Body of pancreas (tissue), 4 donors: ENCODE measurements at regions not wholly inside any gene's neighbourhood (a gene's known extent, or its start where the extent isn't known, plus 50 kb on each side); places are given as distances from the start of the nearest gene placed in this dataset.

Source experiments
- ATAC-seq: fragments of 150-250 bp; one replicate; pipeline ENCODE4 v1.9.1; 2016
- DNase-seq, 4 donors: peaks; one replicate each; pipeline ENCODE4 v3.0.0-alpha.2; 2019
- H3K27ac ChIP-seq, 4 donors: fragments of 200-600 bp; sonication (generic); 1 replicate in 3 of 4; 2 replicates in 1 of 4; pipeline versions ENCODE4 v1.5.1 to v1.6.1; 2016 to 2019; ENCODE audit warnings: mild to moderate bottlenecking in 1 of 4, mixed read lengths in 1 of 4, moderate library complexity in 1 of 4
- H3K27me3 ChIP-seq, 2 donors: fragments of 200-600 bp; sonication (generic); one replicate each; pipeline ENCODE4 v1.6.0; 2016; ENCODE audit warnings: mild to moderate bottlenecking in 1 of 2
- H3K36me3 ChIP-seq, 2 donors: fragments of 200-600 bp; sonication (generic); replicated peaks in 1 of 2; 2 replicates each; pipeline ENCODE4 v1.5.1; 2016; ENCODE audit warnings: low read depth in 2 of 2; ENCODE audit not compliant: insufficient read depth in 1 of 2
- H3K4me1 ChIP-seq: fragments of 200-600 bp; sonication (generic); one replicate; pipeline ENCODE4 v1.6.0; 2016
- H3K4me3 ChIP-seq, 2 donors: fragments of 200-600 bp; sonication (generic); 1 replicate in 1 of 2; 2 replicates in 1 of 2; pipeline ENCODE4 v1.5.1; 2016 to 2019
- H3K9me3 ChIP-seq, 3 donors: fragments of 200-600 bp; sonication (generic); 1 replicate in 2 of 3; 2 replicates in 1 of 3; pipeline ENCODE4 v1.5.1; 2016
- POLR2A ChIP-seq, 3 donors: fragments of 450-650 bp; IDR thresholded peaks; one replicate each; pipeline ENCODE4 v1.6.1; 2016; ENCODE audit warnings: antibody characterized with exemption in 3 of 3, mild to moderate bottlenecking in 2 of 3
- WGBS, 2 donors: methylation state at CpG; one replicate each; pipeline ENCODE4 v1.1.5; 2017; 5-methylcytosine and 5-hydroxymethylcytosine counted together
- intact Hi-C: fragments of 100-400 bp; cut with DNase I; formaldehyde crosslinking; loops from one replicate; pipeline ENCODE4 v1.15.1; 2023
- TF ChIP-seq, protein P1 (sequence below), 7 experiments: fragments of 450-650 bp in 4 of 7; fragments of 200-600 bp in 3 of 7; sonication (generic) in 3 of 7; IDR thresholded peaks; one replicate each; pipeline ENCODE4 v1.5.1; 2016 to 2019; ENCODE audit warnings: antibody characterized with exemption in 7 of 7

DNA sequence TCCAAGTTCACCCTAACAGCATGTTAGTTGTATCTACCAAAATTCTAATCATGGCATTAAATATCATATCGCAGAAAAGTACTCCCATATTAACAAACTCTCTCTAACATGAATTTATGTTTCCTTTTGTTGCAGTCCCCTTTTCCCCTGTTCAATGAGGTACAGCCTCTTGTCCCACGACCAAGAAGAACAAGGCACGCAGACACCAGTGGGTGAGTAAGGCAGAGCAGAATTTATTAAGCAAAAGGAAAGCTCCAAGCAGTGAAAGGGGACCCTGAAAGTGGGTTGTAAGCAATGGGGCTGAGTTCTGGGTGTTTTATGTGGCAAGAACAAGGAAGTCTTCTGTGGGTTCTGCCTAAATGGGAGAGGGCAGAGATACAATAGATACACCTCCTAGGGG, 183.5 kb downstream of the LURAP1L start:
- Histone ChIP-seq H3K4me3 (no peak overlapping the region), H3K36me3 (no peaks in the 10 kb centered on the region), H3K27ac (no peak overlapping the region), H3K9me3 (peaks cover 0 to 6% (median 0%) of the 10 kb centered on the region in 3 donors), H3K4me1 (no peaks in the 10 kb centered on the region), H3K27me3 (no peaks in the 10 kb centered on the region)
- DNase-seq: no peak
- no peak for ATAC-seq
- 94 to 97% methylated on average over 3 of the region's 3 CpGs for WGBS, 2 donors
- intact Hi-C loops: no loop called here
- TF ChIP-seq POLR2A (IDR thresholded peaks at IDR 0.05): no peak
- TF ChIP-seq, protein P1, sequence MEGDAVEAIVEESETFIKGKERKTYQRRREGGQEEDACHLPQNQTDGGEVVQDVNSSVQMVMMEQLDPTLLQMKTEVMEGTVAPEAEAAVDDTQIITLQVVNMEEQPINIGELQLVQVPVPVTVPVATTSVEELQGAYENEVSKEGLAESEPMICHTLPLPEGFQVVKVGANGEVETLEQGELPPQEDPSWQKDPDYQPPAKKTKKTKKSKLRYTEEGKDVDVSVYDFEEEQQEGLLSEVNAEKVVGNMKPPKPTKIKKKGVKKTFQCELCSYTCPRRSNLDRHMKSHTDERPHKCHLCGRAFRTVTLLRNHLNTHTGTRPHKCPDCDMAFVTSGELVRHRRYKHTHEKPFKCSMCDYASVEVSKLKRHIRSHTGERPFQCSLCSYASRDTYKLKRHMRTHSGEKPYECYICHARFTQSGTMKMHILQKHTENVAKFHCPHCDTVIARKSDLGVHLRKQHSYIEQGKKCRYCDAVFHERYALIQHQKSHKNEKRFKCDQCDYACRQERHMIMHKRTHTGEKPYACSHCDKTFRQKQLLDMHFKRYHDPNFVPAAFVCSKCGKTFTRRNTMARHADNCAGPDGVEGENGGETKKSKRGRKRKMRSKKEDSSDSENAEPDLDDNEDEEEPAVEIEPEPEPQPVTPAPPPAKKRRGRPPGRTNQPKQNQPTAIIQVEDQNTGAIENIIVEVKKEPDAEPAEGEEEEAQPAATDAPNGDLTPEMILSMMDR (IDR thresholded peaks at IDR 0.05): no peak

GRCh38 chr9:12958708-12959107, 183.9 kb downstream of the LURAP1L start:
- Histone ChIP-seq H3K36me3 (no peaks in the 10 kb centered on the region), H3K27me3 (no peaks in the 10 kb centered on the region), H3K27ac (no peak overlapping the region), H3K4me1 (no peaks in the 10 kb centered on the region), H3K4me3 (no peak overlapping the region), H3K9me3 (peaks cover 0 to 6% (median 0%) of the 10 kb centered on the region in 3 donors)
- DNase-seq: no peak
- 57 to 61% methylated on average over 3 of the region's 3 CpGs for WGBS, 2 donors
- TF ChIP-seq, protein P1 (IDR thresholded peaks at IDR 0.05): no peak
- TF ChIP-seq POLR2A (IDR thresholded peaks at IDR 0.05): no peak
- no peak for ATAC-seq
- intact Hi-C loops: no loop called here

- H3K36me3 ChIP-seq: no peaks in the 10 kb centered on the region
- no peaks in the 10 kb centered on the region for H3K27me3 ChIP-seq
- intact Hi-C loops: no loop called here
- H3K4me3 ChIP-seq: no peak overlapping the region
- 43 to 44% methylated on average over 2 of the region's 2 CpGs for WGBS, 2 donors
- ATAC-seq: no peak
- H3K27ac ChIP-seq: no peak overlapping the region
- no peaks in the 10 kb centered on the region for H3K4me1 ChIP-seq
- peaks cover 0 to 6% (median 0%) of the 10 kb centered on the region in 3 donors for H3K9me3 ChIP-seq
- TF ChIP-seq POLR2A (IDR thresholded peaks at IDR 0.05): no peak
- TF ChIP-seq, protein P1 (IDR thresholded peaks at IDR 0.05): no peak
- DNase-seq: no peak
Measured at GRCh38 chr9:12961276-12961809, 186.5 kb downstream of the LURAP1L start.

DNA sequence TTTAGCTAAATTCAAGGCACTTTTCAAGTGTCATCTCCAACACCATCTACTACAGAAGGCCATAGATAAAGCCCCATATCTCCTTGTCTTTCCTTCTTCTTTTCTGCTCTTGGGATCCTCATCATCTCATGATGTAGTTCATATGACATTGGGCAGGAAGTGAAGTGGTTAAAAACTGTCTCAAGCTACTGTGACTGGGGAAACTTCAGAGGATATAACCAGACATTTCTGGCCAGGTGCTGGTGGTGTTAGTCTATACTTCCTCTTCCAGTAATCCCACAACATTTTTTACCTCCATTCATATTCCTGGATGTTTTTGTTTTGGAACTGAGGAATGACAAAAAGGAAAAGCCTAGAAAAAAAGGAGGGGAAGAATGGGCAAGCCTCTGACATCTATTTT, 188.7 kb downstream of the LURAP1L start:
- no peak for ATAC-seq
- Histone ChIP-seq H3K4me3 (no peak overlapping the region), H3K27me3 (no peaks in the 10 kb centered on the region), H3K27ac (no peak overlapping the region), H3K4me1 (no peaks in the 10 kb centered on the region), H3K36me3 (no peaks in the 10 kb centered on the region), H3K9me3 (peaks cover 0 to under 1% (median 0%) of the 10 kb centered on the region in 3 donors)
- intact Hi-C loops: no loop called here
- no peak for DNase-seq
- TF ChIP-seq POLR2A (IDR thresholded peaks at IDR 0.05): no peak
- TF ChIP-seq, protein P1 (IDR thresholded peaks at IDR 0.05): no peak

DNA sequence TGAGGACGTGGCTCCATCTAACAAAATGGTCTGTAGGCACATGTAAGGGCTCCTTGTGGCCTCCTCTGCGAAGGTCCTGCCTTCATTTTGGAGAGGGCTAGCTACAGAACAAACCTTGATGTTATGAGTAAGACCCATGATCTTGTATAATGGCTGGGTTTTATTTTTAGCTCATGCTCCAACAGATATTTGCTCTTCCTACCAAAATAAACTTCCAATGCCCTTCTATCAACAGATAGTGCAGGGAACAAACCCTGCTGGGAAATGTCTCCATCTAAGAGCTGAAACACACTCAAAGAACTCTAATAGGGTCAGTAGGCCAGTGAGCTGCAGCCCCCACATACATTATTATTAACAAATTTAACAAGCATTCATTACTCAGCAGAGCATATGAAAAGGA, 189.5 kb downstream of the LURAP1L start:
- no peaks in the 10 kb centered on the region for H3K36me3 ChIP-seq
- no peak overlapping the region for H3K4me3 ChIP-seq
- ATAC-seq (no peak), DNase-seq (no peak)
- WGBS, 2 donors: 70 to 81% methylated on average over 2 of the region's 2 CpGs
- no peak for TF ChIP-seq POLR2A (IDR thresholded peaks at IDR 0.05)
- TF ChIP-seq, protein P1 (IDR thresholded peaks at IDR 0.05): no peak
- no peaks in the 10 kb centered on the region for H3K27me3 ChIP-seq
- H3K4me1 ChIP-seq: no peaks in the 10 kb centered on the region
- intact Hi-C loops: no loop called here
- H3K9me3 ChIP-seq: no peaks in the 10 kb centered on the region
- H3K27ac ChIP-seq: no peak overlapping the region
